ENCODE measurements at regions not wholly inside any gene's neighbourhood (a gene's known extent, or its start where the extent isn't known, plus 50 kb on each side); places are given as distances from the start of the nearest gene placed in this dataset.

DNA sequence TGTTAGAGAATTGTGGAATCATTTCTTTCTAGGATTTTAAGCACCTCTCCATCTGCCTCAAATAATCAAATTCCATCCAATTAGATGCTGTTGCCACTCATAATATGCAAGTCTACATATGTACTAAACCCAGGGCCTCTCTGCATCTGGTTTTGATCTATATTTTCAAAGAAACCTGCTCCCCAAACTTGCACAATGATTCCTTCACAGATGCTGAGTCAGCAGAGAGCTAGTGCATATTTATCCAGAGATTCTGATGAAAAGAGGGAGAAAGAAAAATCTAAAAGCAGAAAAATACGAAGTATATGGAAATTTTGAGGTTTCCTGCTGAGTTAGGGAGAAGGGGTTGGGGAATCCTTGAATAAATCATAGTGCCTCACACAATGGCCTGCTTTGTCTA is 235.1 kb upstream of the RBFOX1 start:
- Mint-ChIP-seq H3K27ac (no peak overlapping the region), H3K27me3 (no peaks in the 10 kb centered on the region), H3K4me3 (no peak overlapping the region), H3K4me1 (no peaks in the 10 kb centered on the region), H3K9me3 (peaks cover 24% of the 10 kb centered on the region), H3K36me3 (no peaks in the 10 kb centered on the region)
- CTCF ChIA-PET: no interaction called here
- DNase-seq: no peak

- CTCF ChIA-PET: no interaction called here
- no peak overlapping the region for H3K4me3 Mint-ChIP-seq
- H3K36me3 Mint-ChIP-seq: no peaks in the 10 kb centered on the region
Observed at GRCh38 chr16:7093511-7093910, 239.1 kb upstream of the RBFOX1 start.

GRCh38 chr16:7090628-7091115 is 242.0 kb upstream of the RBFOX1 start:
- no peak for DNase-seq
- no peaks in the 10 kb centered on the region for H3K27me3 Mint-ChIP-seq
- H3K9me3 Mint-ChIP-seq: peaks cover 6% of the 10 kb centered on the region
- H3K4me1 Mint-ChIP-seq: no peaks in the 10 kb centered on the region
- H3K27ac Mint-ChIP-seq: no peak overlapping the region
- H3K4me3 Mint-ChIP-seq: no peak overlapping the region
- CTCF ChIA-PET: no interaction called here
- H3K36me3 Mint-ChIP-seq: no peaks in the 10 kb centered on the region

More at GRCh38 chr16:7093511-7093910, 239.1 kb upstream of the RBFOX1 start:
- Mint-ChIP-seq H3K27ac (no peak overlapping the region), H3K4me1 (no peaks in the 10 kb centered on the region), H3K27me3 (no peaks in the 10 kb centered on the region), H3K9me3 (peaks cover 13% of the 10 kb centered on the region)
- DNase-seq: no peak

DNA sequence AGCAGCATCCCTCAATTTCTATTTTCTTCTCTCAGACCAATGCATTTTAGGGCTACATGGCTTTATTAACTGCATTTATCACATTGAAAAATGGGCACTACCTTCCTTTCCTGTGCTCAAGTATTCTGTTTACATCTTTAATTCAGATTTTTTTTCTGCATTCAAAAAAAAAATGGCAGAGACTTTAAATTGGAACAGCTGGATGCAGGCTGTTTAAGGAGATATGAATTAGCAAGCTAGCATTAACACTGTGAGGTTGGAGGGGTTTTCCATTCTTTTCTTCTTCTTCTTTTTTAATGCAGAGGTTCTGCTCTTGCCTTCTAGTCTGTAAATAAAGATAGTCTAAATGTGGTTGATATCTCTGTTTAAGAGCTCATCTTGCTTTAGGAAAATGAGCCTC is 242.9 kb upstream of the RBFOX1 start:
- Mint-ChIP-seq H3K9me3 (peaks cover 8% of the 10 kb centered on the region), H3K27me3 (no peaks in the 10 kb centered on the region), H3K27ac (no peak overlapping the region), H3K4me3 (no peak overlapping the region), H3K36me3 (no peaks in the 10 kb centered on the region), H3K4me1 (no peaks in the 10 kb centered on the region)
- CTCF ChIA-PET: no interaction called here
- no peak for DNase-seq

DNA sequence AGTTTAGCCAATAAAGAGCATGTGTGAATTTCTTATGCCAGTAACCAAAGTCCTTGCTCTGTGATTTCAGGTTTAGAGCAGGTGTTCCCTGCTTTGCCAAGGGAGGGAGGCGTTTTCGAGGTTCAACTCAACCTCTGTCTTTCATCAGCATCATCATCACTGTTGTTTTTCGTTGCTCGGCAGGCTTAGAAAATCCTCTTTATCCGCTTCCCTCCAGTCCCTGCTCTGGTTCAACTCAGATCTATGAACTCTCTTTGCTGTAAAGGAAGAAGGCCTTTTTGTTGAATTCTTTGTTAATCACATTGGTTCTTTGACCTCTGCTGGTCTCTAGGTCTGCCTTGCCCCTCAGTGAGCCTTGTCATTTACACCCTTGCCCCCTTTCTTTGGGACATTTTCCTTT is 243.9 kb upstream of the RBFOX1 start:
- H3K27me3 Mint-ChIP-seq: no peaks in the 10 kb centered on the region

DNA sequence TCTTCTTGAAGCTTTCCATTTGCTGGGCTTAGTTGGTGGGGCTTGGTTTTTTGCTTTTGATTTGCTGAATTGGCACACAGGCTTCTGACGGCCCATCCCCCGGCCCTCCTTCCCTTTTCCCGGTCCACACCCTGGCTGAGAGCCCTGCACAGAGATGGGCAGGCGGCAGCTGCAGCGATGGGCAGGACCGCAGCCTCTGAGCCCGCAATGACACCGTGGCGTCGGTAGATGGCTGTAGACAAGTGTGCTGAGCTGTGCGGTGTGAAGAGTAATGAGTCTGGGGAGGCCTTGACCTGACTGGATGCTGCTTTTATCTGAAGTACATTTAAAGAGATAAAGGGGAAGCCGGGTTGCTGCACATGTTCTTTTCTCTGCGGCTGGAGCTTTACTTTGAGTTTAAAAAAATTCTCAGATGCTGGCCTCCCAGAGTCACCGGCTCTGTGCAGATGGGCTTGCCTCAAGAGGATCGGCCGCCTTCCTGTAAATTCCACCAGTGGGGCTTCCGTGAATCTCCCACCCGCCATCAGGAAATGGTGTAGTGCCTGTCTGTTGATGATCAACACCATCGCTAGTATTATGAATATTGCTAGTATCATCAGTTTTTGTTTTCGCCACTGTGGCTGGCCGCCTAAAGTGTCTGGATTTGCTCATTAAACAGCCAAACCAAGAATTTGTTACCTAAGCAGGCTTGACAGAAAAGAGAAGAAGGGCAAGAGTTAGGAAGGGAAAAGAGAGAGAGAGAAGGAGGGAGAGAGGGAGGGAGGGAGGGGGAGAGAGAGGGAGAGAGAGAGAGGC is 245.6 kb upstream of the RBFOX1 start:
- Mint-ChIP-seq H3K4me1 (no peaks in the 10 kb centered on the region), H3K4me3 (no peak overlapping the region), H3K27ac (no peak overlapping the region), H3K9me3 (peaks cover 7% of the 10 kb centered on the region), H3K27me3 (no peaks in the 10 kb centered on the region), H3K36me3 (no peaks in the 10 kb centered on the region)
- DNase-seq: no peak
- CTCF ChIA-PET: interaction anchor here (0.8 kb wide), 1 partner anchor 12 kb away, joined by 4 read pairs; no protein-coding TSS in a partner anchor

More for the DNA sequence above, 243.9 kb upstream of the RBFOX1 start:
- no peak for DNase-seq
- CTCF ChIA-PET: no interaction called here
- H3K9me3 Mint-ChIP-seq: peaks cover 7% of the 10 kb centered on the region
- no peaks in the 10 kb centered on the region for H3K36me3 Mint-ChIP-seq
- no peak overlapping the region for H3K27ac Mint-ChIP-seq
- H3K4me3 Mint-ChIP-seq: no peak overlapping the region
- H3K4me1 Mint-ChIP-seq: no peaks in the 10 kb centered on the region

- H3K9me3 Mint-ChIP-seq: peaks cover 7% of the 10 kb centered on the region
- DNase-seq: no peak
- H3K4me3 Mint-ChIP-seq: no peak overlapping the region
- H3K27me3 Mint-ChIP-seq: no peaks in the 10 kb centered on the region
- CTCF ChIA-PET: no interaction called here
- H3K36me3 Mint-ChIP-seq: no peaks in the 10 kb centered on the region
- no peak overlapping the region for H3K27ac Mint-ChIP-seq
- no peaks in the 10 kb centered on the region for H3K4me1 Mint-ChIP-seq
Observed at GRCh38 chr16:7085776-7086175, 246.9 kb upstream of the RBFOX1 start.

DNA sequence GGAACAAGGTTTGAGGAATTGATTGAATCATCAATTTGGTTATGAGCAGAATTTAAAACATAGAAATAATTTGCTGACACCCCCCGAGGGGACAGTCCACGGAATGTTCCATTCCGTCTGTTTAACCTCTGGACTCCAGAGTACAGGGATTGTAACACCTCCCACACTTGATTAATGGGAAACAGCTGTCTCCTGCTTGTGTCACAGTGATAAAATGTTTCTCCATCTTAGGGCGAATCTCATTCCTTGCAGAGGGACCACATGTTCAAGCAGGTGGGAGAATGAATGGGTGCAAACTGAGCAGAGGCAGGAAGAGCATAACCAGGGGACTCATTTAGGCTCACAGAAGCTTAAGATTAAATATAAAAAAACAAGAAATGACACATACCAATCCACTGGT is 249.5 kb upstream of the RBFOX1 start:
- Mint-ChIP-seq H3K36me3 (no peaks in the 10 kb centered on the region), H3K27me3 (no peaks in the 10 kb centered on the region), H3K27ac (no peak overlapping the region), H3K4me1 (no peaks in the 10 kb centered on the region), H3K4me3 (no peak overlapping the region), H3K9me3 (peaks cover 15% of the 10 kb centered on the region)
- CTCF ChIA-PET: no interaction called here
- DNase-seq: no peak

GRCh38 chr16:7077636-7078035 is 255.0 kb upstream of the RBFOX1 start:
- CTCF ChIA-PET: no interaction called here
- no peaks in the 10 kb centered on the region for H3K36me3 Mint-ChIP-seq
- no peak overlapping the region for H3K27ac Mint-ChIP-seq
- no peaks in the 10 kb centered on the region for H3K4me1 Mint-ChIP-seq
- no peak for DNase-seq
- no peaks in the 10 kb centered on the region for H3K27me3 Mint-ChIP-seq
- no peak overlapping the region for H3K4me3 Mint-ChIP-seq
- H3K9me3 Mint-ChIP-seq: peaks cover 14% of the 10 kb centered on the region

DNA sequence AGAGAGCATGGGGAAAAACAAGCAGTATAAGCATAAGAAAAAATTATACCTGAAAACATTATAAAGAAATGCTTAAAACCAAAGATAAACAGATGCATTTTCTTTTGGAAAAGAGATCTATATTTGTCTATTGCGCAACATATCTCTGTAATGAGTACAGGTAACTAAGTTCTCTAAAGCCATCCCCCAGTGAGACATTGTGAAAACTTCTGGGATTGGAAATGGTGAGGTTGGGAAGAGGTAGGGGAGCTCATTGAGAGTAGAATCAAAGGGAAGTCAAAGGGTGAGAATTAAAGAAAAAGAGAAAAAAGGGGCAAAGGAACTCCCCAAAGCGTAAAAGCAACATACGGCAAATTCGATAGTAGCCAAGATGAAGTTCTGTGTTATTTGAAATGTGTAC is 257.9 kb upstream of the RBFOX1 start:
- H3K36me3 Mint-ChIP-seq: no peaks in the 10 kb centered on the region
- no peaks in the 10 kb centered on the region for H3K4me1 Mint-ChIP-seq
- no peak for DNase-seq
- H3K4me3 Mint-ChIP-seq: no peak overlapping the region
- peaks cover 17% of the 10 kb centered on the region for H3K9me3 Mint-ChIP-seq
- CTCF ChIA-PET: no interaction called here
- no peaks in the 10 kb centered on the region for H3K27me3 Mint-ChIP-seq
- H3K27ac Mint-ChIP-seq: no peak overlapping the region

DNA sequence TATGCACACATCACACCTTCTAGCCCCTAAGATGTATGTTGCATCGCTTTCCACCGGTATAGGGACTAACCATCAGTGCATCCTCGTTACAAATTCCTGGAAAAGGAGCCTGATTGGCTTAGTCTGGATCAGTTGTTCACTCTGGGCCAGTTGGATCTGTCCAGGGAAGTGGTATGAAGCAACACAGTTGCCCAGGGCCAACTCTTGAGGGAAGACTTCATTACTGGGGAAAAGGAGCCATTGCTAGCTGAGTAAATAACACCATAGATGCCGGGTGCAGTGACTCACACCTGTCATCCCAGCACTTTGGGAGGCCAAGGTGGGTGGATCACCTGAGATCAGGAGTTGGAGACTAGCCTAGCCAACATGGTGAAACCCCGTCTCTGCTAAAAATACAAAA is 275.2 kb upstream of the RBFOX1 start:
- Mint-ChIP-seq H3K36me3 (no peaks in the 10 kb centered on the region), H3K27me3 (no peaks in the 10 kb centered on the region), H3K9me3 (peaks cover 35% of the 10 kb centered on the region), H3K4me1 (no peaks in the 10 kb centered on the region), H3K4me3 (no peak overlapping the region), H3K27ac (no peak overlapping the region)
- CTCF ChIA-PET: no interaction called here
- DNase-seq: no peak

- H3K4me3 Mint-ChIP-seq: no peak overlapping the region
- no peak overlapping the region for H3K27ac Mint-ChIP-seq
- DNase-seq: no peak
- H3K36me3 Mint-ChIP-seq: no peaks in the 10 kb centered on the region
- H3K27me3 Mint-ChIP-seq: no peaks in the 10 kb centered on the region
- H3K9me3 Mint-ChIP-seq: peaks cover 32% of the 10 kb centered on the region
- CTCF ChIA-PET: no interaction called here
- no peaks in the 10 kb centered on the region for H3K4me1 Mint-ChIP-seq
Observed at GRCh38 chr16:7055443-7055842, 277.2 kb upstream of the RBFOX1 start.

DNA sequence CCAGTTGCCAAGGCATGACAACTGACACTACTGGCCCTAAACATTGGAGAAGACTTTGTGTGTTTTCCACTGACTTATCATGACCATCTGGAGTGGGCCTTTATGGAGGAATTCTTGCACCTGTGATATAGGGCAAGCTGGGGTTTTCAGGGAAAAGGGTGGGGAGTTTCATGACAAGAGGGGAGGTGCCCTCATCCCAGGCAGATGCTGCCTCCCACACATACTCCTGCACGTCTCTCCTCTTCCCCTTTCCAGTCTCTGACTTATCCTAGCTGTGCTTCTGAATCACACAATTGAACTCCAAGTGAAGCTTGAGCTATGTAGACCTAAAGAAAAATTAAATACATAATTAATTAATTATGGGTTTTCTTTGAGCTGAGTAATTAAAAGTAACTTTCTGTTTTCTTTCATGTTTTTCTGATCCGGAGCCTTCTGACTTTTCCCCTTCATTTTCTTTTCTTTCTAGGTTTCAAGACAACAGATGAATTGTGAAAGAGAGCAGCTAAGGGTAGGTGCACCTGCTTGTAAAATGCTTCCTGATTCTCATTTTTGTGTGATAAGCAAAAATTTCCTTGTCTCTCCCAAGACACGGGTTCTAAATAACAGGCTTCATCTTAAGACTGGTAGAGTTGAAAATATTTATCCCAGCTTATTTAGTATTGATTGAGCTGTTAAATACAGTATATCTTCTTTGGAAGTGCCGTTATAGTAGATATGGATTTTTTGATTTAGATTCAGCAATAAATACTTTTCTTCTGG is 280.9 kb upstream of the RBFOX1 start:
- Mint-ChIP-seq H3K27ac (no peak overlapping the region), H3K9me3 (peaks cover 22% of the 10 kb centered on the region), H3K4me3 (no peak overlapping the region), H3K36me3 (no peaks in the 10 kb centered on the region), H3K27me3 (no peaks in the 10 kb centered on the region), H3K4me1 (no peaks in the 10 kb centered on the region)
- CTCF ChIA-PET: no interaction called here
- no peak for DNase-seq

DNA sequence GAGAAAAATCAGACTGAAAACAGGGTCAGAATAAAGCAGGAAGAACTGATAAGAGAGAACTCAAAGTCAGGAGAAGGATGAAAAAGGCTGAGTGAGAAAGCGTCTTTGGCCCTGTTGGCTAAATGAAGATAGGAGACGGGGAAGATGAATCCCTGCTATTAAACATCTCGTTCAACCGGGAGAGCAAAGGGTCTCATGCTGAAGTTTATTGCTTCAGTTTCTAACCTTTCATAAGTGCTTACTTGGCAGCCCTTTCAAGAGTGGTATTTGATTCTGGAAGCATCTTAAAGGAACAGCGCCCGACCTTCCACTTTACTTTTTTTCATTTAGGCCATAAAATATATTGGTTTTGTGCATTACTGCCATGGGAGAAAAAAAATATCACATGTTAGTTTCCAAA is 288.3 kb upstream of the RBFOX1 start:
- Mint-ChIP-seq H3K4me1 (no peaks in the 10 kb centered on the region), H3K27me3 (no peaks in the 10 kb centered on the region), H3K9me3 (peaks cover 32% of the 10 kb centered on the region), H3K36me3 (no peaks in the 10 kb centered on the region), H3K4me3 (no peak overlapping the region), H3K27ac (no peak overlapping the region)
- DNase-seq: no peak
- CTCF ChIA-PET: no interaction called here

GRCh38 chr16:7038475-7038874 is 294.2 kb upstream of the RBFOX1 start:
- no peak for DNase-seq
- CTCF ChIA-PET: no interaction called here
- Mint-ChIP-seq H3K27me3 (no peaks in the 10 kb centered on the region), H3K9me3 (peaks cover 27% of the 10 kb centered on the region), H3K4me3 (no peak overlapping the region), H3K27ac (no peak overlapping the region), H3K4me1 (no peaks in the 10 kb centered on the region), H3K36me3 (no peaks in the 10 kb centered on the region)
